IMR-90 (cell line): ENCODE measurements at regions not wholly inside any gene's neighbourhood (a gene's known extent, or its start where the extent isn't known, plus 50 kb on each side); places are given as distances from the start of the nearest gene placed in this dataset.

Experiments used
- ATAC-seq: fragments of 200-7000 bp; cut with Tn5 transposase; 2 replicates; pipeline ENCODE4 v1.9.1; 2020; ENCODE audit warnings: low read depth, mild to moderate bottlenecking, moderate library complexity
- BruUV-seq: library from RNA; stranded (reverse); fragments of 400-500 nt; replicated peaks from 2 replicates; lab custom pipeline; 2021; lab: Mats Ljungman, UMichigan
- CTCF ChIA-PET: fragments of 300-600 bp; formaldehyde crosslinking; extraction: SDS; loops from one replicate; lab custom pipeline; 2021; ENCODE audit warnings: antibody characterized with exemption; lab: Yijun Ruan, JAX
- POLR2A ChIA-PET: fragments of 300-600 bp; sonication (Branson Sonifier 250); formaldehyde crosslinking; loops from one replicate; lab custom pipeline; 2022; ENCODE audit warnings: antibody characterized with exemption; ENCODE audit not compliant: unreplicated experiment; lab: Charles Lee
- DNase-seq: peaks from one replicate; pipeline ENCODE4 v3.0.0; 2013
- H2AFZ ChIP-seq: replicated peaks from 2 replicates; pipeline ENCODE3; 2013; ENCODE audit warnings: low read length, mild to moderate bottlenecking; ENCODE audit not compliant: poor library complexity
- H2AK5ac ChIP-seq: 2 replicates; pipeline ENCODE4 v1.6.1; 2013; ENCODE audit warnings: low read depth, low read length, inconsistent platforms
- H2AK9ac ChIP-seq: replicated peaks from 2 replicates; pipeline ENCODE3; 2013; ENCODE audit warnings: mild to moderate bottlenecking, low read depth, low read length, moderate library complexity; ENCODE audit not compliant: poor library complexity
- H2BK120ac ChIP-seq: 2 replicates; pipeline ENCODE4 v1.6.1; 2013; ENCODE audit warnings: low read depth, low read length, inconsistent platforms
- H2BK15ac ChIP-seq: 3 replicates; pipeline ENCODE4 v1.6.1; 2013; ENCODE audit warnings: low read depth, low read length, inconsistent platforms
- H2BK20ac ChIP-seq: 2 replicates; pipeline ENCODE4 v1.6.1; 2013; ENCODE audit warnings: low read depth, mild to moderate bottlenecking, inconsistent platforms, low read length, moderate library complexity
- H2BK5ac ChIP-seq: 2 replicates; pipeline ENCODE4 v1.6.1; 2013; ENCODE audit warnings: mild to moderate bottlenecking, low read depth, low read length, inconsistent platforms; ENCODE audit not compliant: poor library complexity, severe bottlenecking
- H3K14ac ChIP-seq: replicated peaks from 2 replicates; pipeline ENCODE4 v1.6.1; 2013; ENCODE audit warnings: low read depth, low read length, inconsistent platforms
- H3K18ac ChIP-seq: 2 replicates; pipeline ENCODE4 v1.6.1; 2013; ENCODE audit warnings: low read depth, low read length, control low read depth
- H3K23ac ChIP-seq: 2 replicates; pipeline ENCODE4 v1.6.1; 2013; ENCODE audit warnings: low read depth, low read length, inconsistent platforms
- H3K27ac ChIP-seq: 2 replicates; pipeline ENCODE4 v1.5.1; 2013; ENCODE audit warnings: mild to moderate bottlenecking, control low read depth, low read length; ENCODE audit not compliant: insufficient read depth
- H3K27me3 ChIP-seq: 2 replicates; pipeline ENCODE4 v1.6.1; 2013; ENCODE audit warnings: low read length; ENCODE audit not compliant: control insufficient read depth, insufficient read depth
- H3K36me3 ChIP-seq: 2 replicates; pipeline ENCODE4 v1.6.1; 2013; ENCODE audit warnings: low read length, mixed read lengths; ENCODE audit not compliant: control insufficient read depth, insufficient read depth
- H3K4ac ChIP-seq: 2 replicates; pipeline ENCODE4 v1.6.1; 2013; ENCODE audit warnings: low read depth, low read length, inconsistent platforms
- H3K4me1 ChIP-seq: 2 replicates; pipeline ENCODE4 v1.6.1; 2013; ENCODE audit warnings: low read length, mixed read lengths; ENCODE audit not compliant: control insufficient read depth, insufficient read depth
- H3K4me2 ChIP-seq: 2 replicates; pipeline ENCODE4 v1.6.1; 2013; ENCODE audit warnings: low read depth, mild to moderate bottlenecking, control low read depth, low read length, moderate library complexity
- H3K4me3 ChIP-seq: 2 replicates; pipeline ENCODE4 v1.5.1; 2013; ENCODE audit warnings: low read depth, mild to moderate bottlenecking, control low read depth, low read length, moderate library complexity; ENCODE audit not compliant: insufficient read depth
- H3K56ac ChIP-seq: 2 replicates; pipeline ENCODE4 v1.6.1; 2013; ENCODE audit warnings: low read length, inconsistent platforms; ENCODE audit not compliant: insufficient read depth; ENCODE audit errors: extremely low read depth
- H3K79me1 ChIP-seq, 2 experiments: 2 replicates each; pipeline ENCODE4 v1.6.1; 2013; ENCODE audit warnings: low read length in 2 of 2, inconsistent platforms in 1 of 2, low read depth in 1 of 2
- H3K9ac ChIP-seq: 2 replicates; pipeline ENCODE4 v1.6.1; 2013; ENCODE audit warnings: low read depth, low read length, control low read depth
- H3K9me1 ChIP-seq: 2 replicates; pipeline ENCODE4 v1.6.1; 2013; ENCODE audit warnings: low read length, inconsistent platforms; ENCODE audit not compliant: insufficient read depth
- H3K9me3 ChIP-seq: 2 replicates; pipeline ENCODE4 v1.6.1; 2013; ENCODE audit warnings: low read length; ENCODE audit not compliant: control insufficient read depth, insufficient read depth
- H4K20me1 ChIP-seq: 2 replicates; pipeline ENCODE4 v1.6.1; 2013; ENCODE audit warnings: low read length, inconsistent platforms; ENCODE audit not compliant: insufficient read depth
- H4K5ac ChIP-seq: 2 replicates; pipeline ENCODE4 v1.6.1; 2013; ENCODE audit warnings: mild to moderate bottlenecking, low read depth, low read length, control low read depth
- H4K8ac ChIP-seq, 2 experiments: 2 replicates each; pipeline ENCODE4 v1.6.1; 2013; ENCODE audit warnings: low read depth in 2 of 2, low read length in 2 of 2, control low read depth in 1 of 2, inconsistent platforms in 1 of 2
- H4K91ac ChIP-seq: 2 replicates; pipeline ENCODE4 v1.6.1; 2013; ENCODE audit warnings: low read depth, low read length, inconsistent platforms; ENCODE audit not compliant: insufficient read depth
- BHLHE40 ChIP-seq: fragments of 150-350 bp; IDR thresholded peaks from 2 replicates; pipeline ENCODE4 v1.6.1; 2016; ENCODE audit warnings: mild to moderate bottlenecking, low read depth, low read length
- CEBPB ChIP-seq: IDR thresholded peaks from 2 replicates; pipeline ENCODE4 v1.6.1; 2012; ENCODE audit warnings: low read depth, low read length, improper control_type of control experiment
- CHD1 ChIP-seq: IDR thresholded peaks from 2 replicates; pipeline ENCODE4 v1.6.1; 2012; ENCODE audit warnings: low read depth, low read length, improper control_type of control experiment
- FOS ChIP-seq: fragments of 150-350 bp; IDR thresholded peaks from 2 replicates; pipeline ENCODE4 v1.6.1; 2016; ENCODE audit warnings: low read depth, low read length
- MAFK ChIP-seq: IDR thresholded peaks from 2 replicates; pipeline ENCODE4 v1.6.1; 2012; ENCODE audit warnings: low read depth, low read length, improper control_type of control experiment
- MAZ ChIP-seq: IDR thresholded peaks from 2 replicates; pipeline ENCODE4 v1.6.1; 2012; ENCODE audit warnings: low read depth, mild to moderate bottlenecking, low read length, improper control_type of control experiment, moderate library complexity, borderline replicate concordance
- NFE2L2 ChIP-seq: fragments of 150-350 bp; IDR thresholded peaks from 2 replicates; pipeline ENCODE4 v1.6.1; 2016; ENCODE audit warnings: low read depth, mild to moderate bottlenecking, low read length
- POLR2A ChIP-seq: IDR thresholded peaks from 2 replicates; pipeline ENCODE4 v1.6.1; 2012; ENCODE audit warnings: mild to moderate bottlenecking, low read depth, low read length
- RAD21 ChIP-seq: IDR thresholded peaks from 2 replicates; pipeline ENCODE4 v1.6.1; 2012; ENCODE audit warnings: low read length, improper control_type of control experiment
- RCOR1 ChIP-seq: IDR thresholded peaks from 2 replicates; pipeline ENCODE4 v1.6.1; 2012; ENCODE audit warnings: mild to moderate bottlenecking, low read length, improper control_type of control experiment; ENCODE audit not compliant: insufficient replicate concordance
- RFX5 ChIP-seq: IDR thresholded peaks from 2 replicates; pipeline ENCODE4 v1.8.0; 2012; ENCODE audit warnings: low read depth, mild to moderate bottlenecking, low read length, moderate library complexity
- SMC3 ChIP-seq: fragments of 150-350 bp; IDR thresholded peaks from 2 replicates; pipeline ENCODE4 v1.6.1; 2016; ENCODE audit warnings: low read depth, mild to moderate bottlenecking, antibody characterized with exemption, low read length, moderate library complexity
- WGBS, 2 experiments: methylation state at CpG; one replicate each; pipeline versions ENCODE4 v1.1.5 to v1.1.7; 2013; ENCODE audit warnings: missing lambda C conversion rate in 2 of 2; ENCODE audit not compliant: insufficient read length in 1 of 2; ENCODE audit errors: extremely low coverage in 2 of 2; 5-methylcytosine and 5-hydroxymethylcytosine counted together
- dilution Hi-C: fragments of 300-500 bp; cut with HindIII; formaldehyde crosslinking; loops from one replicate; pipeline ENCODE4 v1.14.3; 2018; ENCODE audit warnings: low sequenced_read_pairs; ENCODE audit not compliant: unreplicated experiment
- in situ Hi-C: fragments of 300-500 bp; cut with MboI; formaldehyde crosslinking; loops from 3 replicates; pipeline ENCODE4 v1.14.3; 2019; ENCODE audit warnings: low sequenced_read_pairs, inconsistent platforms, mixed read lengths
- intact Hi-C: fragments of 100-400 bp; cut with micrococcal nuclease; formaldehyde crosslinking; loops from 2 replicates; pipeline ENCODE4 v1.10.0; 2022
- TF ChIP-seq, protein P1 (sequence below): fragments of 150-350 bp; IDR thresholded peaks from 2 replicates; pipeline ENCODE4 v1.6.1; 2016; ENCODE audit warnings: low read depth, mild to moderate bottlenecking, low read length, moderate library complexity, borderline replicate concordance
- TF ChIP-seq, protein P2 (sequence below): fragments of 150-350 bp; IDR thresholded peaks from 2 replicates; pipeline ENCODE4 v1.6.1; 2017; ENCODE audit warnings: mild to moderate bottlenecking, antibody characterized with exemption, low read length, low read depth

DNA sequence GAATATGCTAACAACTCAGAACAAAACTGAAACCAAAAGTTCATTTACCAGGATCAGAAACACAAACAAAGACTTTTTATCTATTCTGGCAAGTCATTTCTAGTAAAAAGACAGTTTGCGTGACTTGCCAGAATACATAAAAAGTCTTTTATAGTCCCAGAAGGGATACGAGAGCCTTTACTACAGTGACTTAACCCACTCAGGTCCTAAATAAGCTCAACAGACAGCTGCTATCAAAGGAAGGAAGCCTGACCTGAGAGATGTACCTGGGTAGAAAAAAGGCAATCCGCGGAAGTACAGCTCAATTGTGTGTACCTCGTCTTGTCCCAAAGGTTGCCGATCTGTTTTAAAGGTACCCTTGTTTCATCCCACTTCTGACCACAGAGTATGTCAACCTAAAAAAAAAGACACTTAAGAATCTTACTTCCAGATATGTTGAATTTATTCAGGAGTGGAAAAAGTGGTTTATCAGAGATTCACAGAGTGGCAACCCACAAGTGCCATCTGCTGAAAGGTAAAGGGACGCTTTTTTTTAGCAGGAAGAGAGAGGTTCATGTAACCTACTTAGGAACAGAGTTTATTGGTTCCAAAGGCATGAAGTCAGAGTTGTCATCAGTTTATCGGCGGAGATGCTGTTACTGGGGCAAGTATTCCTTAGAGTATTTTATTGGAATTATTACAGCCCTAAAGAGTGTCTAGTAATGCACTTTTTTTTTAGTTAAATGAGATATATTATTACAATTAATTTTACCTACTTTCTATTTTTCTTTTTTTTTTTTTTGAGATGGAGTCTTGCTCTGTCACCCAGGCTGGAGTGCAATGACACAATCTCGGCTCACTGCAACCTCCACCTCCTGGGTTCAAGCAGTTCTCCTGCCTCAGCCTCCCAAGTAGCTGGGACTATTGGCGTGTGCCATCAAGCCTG is 69.7 kb upstream of the C1QTNF9B start:
- Histone ChIP-seq H2BK5ac (no peak overlapping the region), H3K27me3 (no peaks in the 10 kb centered on the region), H2BK120ac (no peak overlapping the region), H3K56ac (no peak overlapping the region), H3K4me2 (peak overlapping the region; percentile 74), H2AFZ (peak overlapping the region; percentile 57), H3K36me3 (no peaks in the 10 kb centered on the region), H3K4me1 (0 out of 2 replicates have a peak, but pooled peaks cover 2% of the 10 kb centered on the region), H3K9me1 (no peaks in the 10 kb centered on the region; the same call in 1 of the 2 replicates), H2BK20ac (no peak overlapping the region; the same call in 1 of the 2 replicates), H3K14ac (no peak overlapping the region), H2AK5ac (0 out of 2 replicates have a peak overlapping the region, but pooled peaks have one; percentile 14), H3K4me3 (no peak overlapping the region), H3K9ac (no peak overlapping the region), H4K20me1 (no peaks in the 10 kb centered on the region), H3K79me1 (no peaks in the 10 kb centered on the region), H4K5ac (no peak overlapping the region), H3K23ac (no peak overlapping the region), H3K9me3 (no peaks in the 10 kb centered on the region), H2AK9ac (no peak overlapping the region), H3K27ac (no peak overlapping the region), H3K4ac (no peak overlapping the region; the same call in none of the 2 replicates), H4K8ac (peak overlapping the region in 1 of 2 experiments; percentile 4; a peak in 1 of 4 replicates), H2BK15ac (no peak overlapping the region), H3K18ac (no peak overlapping the region), H4K91ac (no peak overlapping the region)
- peak; percentile 15 for DNase-seq
- POLR2A ChIA-PET = no interaction called here
- CTCF ChIA-PET = no interaction called here
- no peak for ATAC-seq
- in situ Hi-C loops (no loop called here), dilution Hi-C loops (no loop called here), intact Hi-C loops (loop anchor here (5.0 kb wide), 1 partner anchor 65 kb away; no protein-coding TSS in a partner anchor)
- BruUV-seq = no TSS peak
- WGBS, 2 experiments = no CpG with 5 or more reads among the region's 11 CpGs
- TF ChIP-seq RAD21 (no peak), BHLHE40 (no peak), CHD1 (no peak), NFE2L2 (no peak), FOS (no peak), RCOR1 (no peak), CEBPB (no peak), SMC3 (no peak), MAZ (no peak), MAFK (no peak), POLR2A (no peak), RFX5 (no peak)
- TF ChIP-seq, protein P1, sequence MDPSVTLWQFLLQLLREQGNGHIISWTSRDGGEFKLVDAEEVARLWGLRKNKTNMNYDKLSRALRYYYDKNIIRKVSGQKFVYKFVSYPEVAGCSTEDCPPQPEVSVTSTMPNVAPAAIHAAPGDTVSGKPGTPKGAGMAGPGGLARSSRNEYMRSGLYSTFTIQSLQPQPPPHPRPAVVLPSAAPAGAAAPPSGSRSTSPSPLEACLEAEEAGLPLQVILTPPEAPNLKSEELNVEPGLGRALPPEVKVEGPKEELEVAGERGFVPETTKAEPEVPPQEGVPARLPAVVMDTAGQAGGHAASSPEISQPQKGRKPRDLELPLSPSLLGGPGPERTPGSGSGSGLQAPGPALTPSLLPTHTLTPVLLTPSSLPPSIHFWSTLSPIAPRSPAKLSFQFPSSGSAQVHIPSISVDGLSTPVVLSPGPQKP = no peak
- TF ChIP-seq, protein P2, sequence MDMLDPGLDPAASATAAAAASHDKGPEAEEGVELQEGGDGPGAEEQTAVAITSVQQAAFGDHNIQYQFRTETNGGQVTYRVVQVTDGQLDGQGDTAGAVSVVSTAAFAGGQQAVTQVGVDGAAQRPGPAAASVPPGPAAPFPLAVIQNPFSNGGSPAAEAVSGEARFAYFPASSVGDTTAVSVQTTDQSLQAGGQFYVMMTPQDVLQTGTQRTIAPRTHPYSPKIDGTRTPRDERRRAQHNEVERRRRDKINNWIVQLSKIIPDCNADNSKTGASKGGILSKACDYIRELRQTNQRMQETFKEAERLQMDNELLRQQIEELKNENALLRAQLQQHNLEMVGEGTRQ = no peak
